BJ (cell line): ENCODE measurements at regions not wholly inside any gene's neighbourhood (a gene's known extent, or its start where the extent isn't known, plus 50 kb on each side); places are given as distances from the start of the nearest gene placed in this dataset.

ENCODE experiments used
- CTCF ChIA-PET: fragments of 350-600 bp; formaldehyde crosslinking; extraction: SDS; loops from one replicate; lab custom pipeline; 2021; ENCODE audit warnings: antibody characterized with exemption, inconsistent platforms; lab: Yijun Ruan, JAX
- POLR2A ChIA-PET: fragments of 300-600 bp; sonication (Branson Sonifier 250); formaldehyde crosslinking; extraction: SDS; loops from one replicate; lab custom pipeline; 2021; ENCODE audit warnings: antibody characterized with exemption; lab: Charles Lee
- DNase-seq: peaks from one replicate; pipeline ENCODE4 v3.0.0-alpha.2; 2011; ENCODE audit warnings: low read depth
- H3K27me3 ChIP-seq: 2 replicates; pipeline ENCODE4 v1.6.0; 2011; ENCODE audit warnings: low read length; ENCODE audit not compliant: control insufficient read depth, insufficient read depth
- H3K36me3 ChIP-seq: 2 replicates; pipeline ENCODE4 v1.5.1; 2011; ENCODE audit warnings: low read length; ENCODE audit not compliant: control insufficient read depth, insufficient read depth
- H3K4me3 ChIP-seq: 2 replicates; pipeline ENCODE4 v1.5.1; 2011; ENCODE audit warnings: low read depth, mild to moderate bottlenecking, control low read depth, low read length
- TF ChIP-seq, protein P1 (sequence below): IDR thresholded peaks from 2 replicates; pipeline ENCODE4 v1.5.1; 2011; ENCODE audit warnings: low read depth, mild to moderate bottlenecking, control low read depth, inconsistent platforms, low read length, moderate library complexity; ENCODE audit not compliant: insufficient read depth

DNA sequence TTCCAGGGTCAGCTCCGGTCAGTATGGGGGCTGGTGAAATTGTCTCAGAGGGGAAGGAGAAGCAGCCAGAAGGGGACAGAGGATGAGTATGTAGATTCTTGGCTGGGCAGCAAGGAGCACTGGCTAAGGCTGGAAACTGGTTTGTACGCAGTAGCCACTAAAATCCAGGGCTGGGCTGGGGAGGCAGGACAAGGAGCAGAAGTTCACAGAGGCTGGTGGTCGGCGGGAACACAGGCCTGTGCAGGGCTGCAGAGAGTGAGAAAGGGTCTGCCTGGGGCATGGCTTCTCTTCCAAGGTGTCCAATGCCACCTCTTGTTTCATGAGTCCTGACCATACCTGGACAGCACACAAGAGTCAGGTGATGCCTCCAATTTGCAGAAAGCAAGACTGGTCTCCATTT lies 94.4 kb upstream of the HDAC4 start:
- CTCF ChIA-PET = no interaction called here
- no peak for DNase-seq
- Histone ChIP-seq H3K36me3 (no peaks in the 10 kb centered on the region), H3K27me3 (no peaks in the 10 kb centered on the region), H3K4me3 (no peak overlapping the region)
- POLR2A ChIA-PET = no interaction called here
- TF ChIP-seq, protein P1, sequence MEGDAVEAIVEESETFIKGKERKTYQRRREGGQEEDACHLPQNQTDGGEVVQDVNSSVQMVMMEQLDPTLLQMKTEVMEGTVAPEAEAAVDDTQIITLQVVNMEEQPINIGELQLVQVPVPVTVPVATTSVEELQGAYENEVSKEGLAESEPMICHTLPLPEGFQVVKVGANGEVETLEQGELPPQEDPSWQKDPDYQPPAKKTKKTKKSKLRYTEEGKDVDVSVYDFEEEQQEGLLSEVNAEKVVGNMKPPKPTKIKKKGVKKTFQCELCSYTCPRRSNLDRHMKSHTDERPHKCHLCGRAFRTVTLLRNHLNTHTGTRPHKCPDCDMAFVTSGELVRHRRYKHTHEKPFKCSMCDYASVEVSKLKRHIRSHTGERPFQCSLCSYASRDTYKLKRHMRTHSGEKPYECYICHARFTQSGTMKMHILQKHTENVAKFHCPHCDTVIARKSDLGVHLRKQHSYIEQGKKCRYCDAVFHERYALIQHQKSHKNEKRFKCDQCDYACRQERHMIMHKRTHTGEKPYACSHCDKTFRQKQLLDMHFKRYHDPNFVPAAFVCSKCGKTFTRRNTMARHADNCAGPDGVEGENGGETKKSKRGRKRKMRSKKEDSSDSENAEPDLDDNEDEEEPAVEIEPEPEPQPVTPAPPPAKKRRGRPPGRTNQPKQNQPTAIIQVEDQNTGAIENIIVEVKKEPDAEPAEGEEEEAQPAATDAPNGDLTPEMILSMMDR = no peak

DNA sequence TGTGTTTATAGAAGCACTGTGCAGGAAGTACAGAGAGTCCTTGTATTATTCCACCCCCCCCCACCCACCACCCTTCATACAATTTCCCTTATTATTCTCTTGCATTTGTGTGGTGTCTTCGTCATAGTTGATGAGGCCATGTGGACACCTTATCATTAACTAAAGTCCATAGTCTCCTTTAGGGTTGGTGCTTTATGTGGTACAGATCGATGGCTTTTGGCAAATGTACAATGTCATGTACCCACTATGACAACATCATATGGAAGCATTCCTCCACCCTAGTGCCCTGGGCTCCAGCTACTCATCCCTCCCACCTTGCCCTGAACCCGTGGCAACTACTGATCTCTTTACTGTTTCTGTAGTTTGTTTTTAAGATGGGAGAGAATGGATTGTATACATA lies 93.8 kb upstream of the HDAC4 start:
- no peaks in the 10 kb centered on the region for H3K36me3 ChIP-seq
- CTCF ChIA-PET = no interaction called here
- TF ChIP-seq, protein P1 = no peak
- POLR2A ChIA-PET = no interaction called here
- no peaks in the 10 kb centered on the region for H3K27me3 ChIP-seq
- DNase-seq = no peak
- H3K4me3 ChIP-seq = no peak overlapping the region

DNA sequence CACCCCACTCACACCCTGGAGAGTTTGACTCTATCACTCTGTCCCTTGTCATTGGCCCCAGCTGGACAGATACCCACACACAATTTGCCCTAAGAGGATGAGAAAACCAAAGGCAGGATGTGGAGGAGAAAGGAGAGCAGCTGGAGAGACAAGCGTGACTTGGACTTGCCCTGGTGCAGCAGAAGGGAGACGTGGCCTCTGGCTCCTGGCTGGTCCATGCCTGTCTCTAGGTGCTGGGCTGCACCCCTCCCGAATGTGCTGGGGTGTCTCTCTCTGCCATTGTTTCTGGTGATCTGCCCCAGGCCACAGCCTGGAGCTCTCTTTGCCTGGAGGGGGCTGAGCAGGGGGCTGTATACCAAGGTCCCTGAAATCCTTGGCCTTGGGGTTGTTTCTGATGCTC lies 88.7 kb upstream of the HDAC4 start:
- Histone ChIP-seq H3K27me3 (peaks cover 3% of the 10 kb centered on the region; the same call in 1 of the 2 replicates), H3K4me3 (no peak overlapping the region), H3K36me3 (no peaks in the 10 kb centered on the region)
- CTCF ChIA-PET = interaction anchor here (0.9 kb wide), 1 partner anchor 78 kb away, joined by 3 read pairs; no protein-coding TSS in a partner anchor
- no peak for DNase-seq
- TF ChIP-seq, protein P1 = no peak
- POLR2A ChIA-PET = no interaction called here

DNA sequence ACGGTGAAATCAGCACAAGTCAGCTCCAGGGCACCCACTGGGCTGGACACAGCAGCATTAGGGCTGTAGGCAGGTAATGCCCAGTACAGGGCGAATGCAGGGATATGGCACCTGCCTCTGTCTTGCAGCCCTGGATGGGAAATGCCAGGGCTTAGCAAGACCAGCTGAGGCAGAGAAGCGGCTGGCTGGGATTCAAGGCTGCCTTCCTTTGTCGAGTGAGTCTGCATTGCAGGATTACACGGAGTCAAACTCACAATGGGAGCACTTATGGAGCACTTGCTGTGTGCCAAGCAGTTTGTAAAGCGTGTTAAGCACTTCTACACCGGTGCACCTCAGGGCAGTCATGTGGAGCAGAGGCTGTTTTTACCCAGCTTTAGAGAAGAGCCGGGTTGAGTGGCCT lies 87.3 kb upstream of the HDAC4 start:
- Histone ChIP-seq H3K27me3 (peaks cover 3% of the 10 kb centered on the region; the same call in 1 of the 2 replicates), H3K36me3 (no peaks in the 10 kb centered on the region), H3K4me3 (no peak overlapping the region)
- POLR2A ChIA-PET = no interaction called here
- TF ChIP-seq, protein P1 = no peak
- DNase-seq = no peak
- CTCF ChIA-PET = no interaction called here

DNA sequence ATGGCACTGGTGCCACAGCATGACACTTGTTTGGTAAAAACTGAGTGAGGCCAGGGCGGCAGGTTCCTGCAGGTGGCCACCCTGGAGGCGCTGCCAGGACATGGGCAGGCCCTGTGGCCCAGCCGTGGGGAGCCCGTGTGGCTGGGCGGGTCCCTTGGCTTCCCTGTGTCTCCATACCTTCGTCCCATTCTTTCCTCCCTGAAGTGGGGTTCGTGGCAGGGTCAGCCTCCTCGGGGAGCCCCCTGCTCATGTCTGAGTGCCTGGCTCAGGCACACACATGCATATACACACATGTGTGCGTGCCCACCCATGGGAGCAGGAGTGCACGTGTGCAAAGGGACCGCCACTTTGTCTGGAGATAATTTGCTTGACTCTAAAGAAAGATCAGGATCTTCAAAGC lies 86.5 kb upstream of the HDAC4 start:
- Histone ChIP-seq H3K36me3 (no peaks in the 10 kb centered on the region), H3K4me3 (no peak overlapping the region), H3K27me3 (peaks cover 3% of the 10 kb centered on the region; the same call in 1 of the 2 replicates)
- ChIA-PET POLR2A (no interaction called here), CTCF (no interaction called here)
- TF ChIP-seq, protein P1 = no peak
- DNase-seq = no peak
